Activated gamma-delta T cell treated with anti-CD3 and anti-CD28 coated beads, Interleukin-2, amount 50 U/mL, for 16 hours (primary cell): ENCODE measurements at regions not wholly inside any gene's neighbourhood (a gene's known extent, or its start where the extent isn't known, plus 50 kb on each side); places are given as distances from the start of the nearest gene placed in this dataset.

Experiments
- DNase-seq: peaks from one replicate; pipeline ENCODE4 v3.0.0-alpha.2; 2020; ENCODE audit warnings: low read depth

GRCh38 chr2:6203291-6203959, 511.2 kb downstream of the SOX11 start:
- no peak for DNase-seq

- no peak for DNase-seq
These were observed 514.7 kb downstream of the SOX11 start for GRCh38 chr2:6206882-6207281.

GRCh38 chr2:6211236-6211635, 519.1 kb downstream of the SOX11 start:
- DNase-seq = no peak

- no peak for DNase-seq
These were observed 520.3 kb downstream of the SOX11 start for GRCh38 chr2:6212491-6212890.

- DNase-seq = no peak
These were observed 521.0 kb downstream of the SOX11 start for GRCh38 chr2:6213056-6213780.

- DNase-seq = no peak
These were observed 522.3 kb downstream of the SOX11 start for GRCh38 chr2:6214471-6214870.

- no peak for DNase-seq
These were observed 522.9 kb downstream of the SOX11 start for GRCh38 chr2:6215053-6215452.

- no peak for DNase-seq
These were observed 524.0 kb downstream of the SOX11 start for GRCh38 chr2:6216234-6216633.

GRCh38 chr2:6218926-6219325, 526.7 kb downstream of the SOX11 start:
- DNase-seq = no peak

GRCh38 chr2:6219906-6220305, 527.7 kb downstream of the SOX11 start:
- DNase-seq = no peak

GRCh38 chr2:6222296-6222695, 530.1 kb downstream of the SOX11 start:
- DNase-seq = no peak

GRCh38 chr2:6224267-6224666, 532.1 kb downstream of the SOX11 start:
- DNase-seq = no peak

GRCh38 chr2:6228251-6228650, 536.1 kb downstream of the SOX11 start:
- DNase-seq = no peak

GRCh38 chr2:6231166-6231565, 539.0 kb downstream of the SOX11 start:
- no peak for DNase-seq

- no peak for DNase-seq
These were observed 541.8 kb downstream of the SOX11 start for GRCh38 chr2:6233993-6234392.

GRCh38 chr2:6234702-6235101, 542.5 kb downstream of the SOX11 start:
- no peak for DNase-seq

GRCh38 chr2:6236317-6236716, 544.1 kb downstream of the SOX11 start:
- no peak for DNase-seq

GRCh38 chr2:6237039-6237660, 545.0 kb downstream of the SOX11 start:
- DNase-seq = no peak

GRCh38 chr2:6249557-6249956, 557.4 kb downstream of the SOX11 start:
- no peak for DNase-seq

GRCh38 chr2:6254441-6254840, 562.3 kb downstream of the SOX11 start:
- no peak for DNase-seq

GRCh38 chr2:6264198-6264597, 572.0 kb downstream of the SOX11 start:
- no peak for DNase-seq

- no peak for DNase-seq
These were observed 584.2 kb downstream of the CMPK2 start for GRCh38 chr2:6281524-6281923.

GRCh38 chr2:6283259-6283658, 582.4 kb downstream of the CMPK2 start:
- DNase-seq = no peak
